Panc1 (cell line): ENCODE measurements at regions not wholly inside any gene's neighbourhood (a gene's known extent, or its start where the extent isn't known, plus 50 kb on each side); places are given as distances from the start of the nearest gene placed in this dataset.

ENCODE experiments used
- POLR2AphosphoS5 ChIP-seq: IDR thresholded peaks from 2 replicates; pipeline ENCODE4 v1.6.1; 2012; ENCODE audit warnings: mild to moderate bottlenecking, low read depth, low read length, moderate library complexity
- SIN3A ChIP-seq: IDR thresholded peaks from 2 replicates; pipeline ENCODE4 v1.6.1; 2012; ENCODE audit warnings: low read depth, mild to moderate bottlenecking, low read length, moderate library complexity, borderline replicate concordance; ENCODE audit not compliant: insufficient read depth
- TCF7L2 ChIP-seq: IDR thresholded peaks from 2 replicates; pipeline ENCODE4 v1.6.1; 2011; ENCODE audit warnings: mild to moderate bottlenecking, low read depth, low read length, inconsistent platforms
- TF ChIP-seq, protein P1 (sequence below): fragments of 450-650 bp; IDR thresholded peaks from 2 replicates; pipeline ENCODE4 v1.5.1; 2017; ENCODE audit warnings: mild to moderate bottlenecking

DNA sequence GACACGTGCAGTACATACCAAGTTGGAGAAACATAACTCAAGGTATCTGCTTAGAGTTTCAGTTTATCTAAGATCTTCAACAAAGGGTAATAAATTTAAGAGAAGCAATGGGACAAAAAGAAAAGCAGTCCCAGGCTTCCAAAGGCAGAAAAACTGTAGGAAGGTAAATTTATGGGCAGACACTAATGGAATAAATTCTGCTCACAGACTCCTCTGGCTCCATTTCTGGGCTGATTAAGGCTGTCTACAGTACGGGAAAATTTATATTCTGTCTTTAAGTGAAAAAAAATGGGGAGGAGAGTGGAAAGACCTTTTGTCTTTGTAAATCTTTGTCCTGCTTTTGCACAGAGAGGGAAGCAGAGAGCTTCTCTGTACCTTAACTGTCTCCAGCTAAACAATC, 587.5 kb upstream of the IGFBP3 start:
- TF ChIP-seq, protein P1, sequence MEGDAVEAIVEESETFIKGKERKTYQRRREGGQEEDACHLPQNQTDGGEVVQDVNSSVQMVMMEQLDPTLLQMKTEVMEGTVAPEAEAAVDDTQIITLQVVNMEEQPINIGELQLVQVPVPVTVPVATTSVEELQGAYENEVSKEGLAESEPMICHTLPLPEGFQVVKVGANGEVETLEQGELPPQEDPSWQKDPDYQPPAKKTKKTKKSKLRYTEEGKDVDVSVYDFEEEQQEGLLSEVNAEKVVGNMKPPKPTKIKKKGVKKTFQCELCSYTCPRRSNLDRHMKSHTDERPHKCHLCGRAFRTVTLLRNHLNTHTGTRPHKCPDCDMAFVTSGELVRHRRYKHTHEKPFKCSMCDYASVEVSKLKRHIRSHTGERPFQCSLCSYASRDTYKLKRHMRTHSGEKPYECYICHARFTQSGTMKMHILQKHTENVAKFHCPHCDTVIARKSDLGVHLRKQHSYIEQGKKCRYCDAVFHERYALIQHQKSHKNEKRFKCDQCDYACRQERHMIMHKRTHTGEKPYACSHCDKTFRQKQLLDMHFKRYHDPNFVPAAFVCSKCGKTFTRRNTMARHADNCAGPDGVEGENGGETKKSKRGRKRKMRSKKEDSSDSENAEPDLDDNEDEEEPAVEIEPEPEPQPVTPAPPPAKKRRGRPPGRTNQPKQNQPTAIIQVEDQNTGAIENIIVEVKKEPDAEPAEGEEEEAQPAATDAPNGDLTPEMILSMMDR = no peak
- TF ChIP-seq POLR2AphosphoS5 (no peak), SIN3A (no peak), TCF7L2 (no peak)
